IPS DF 6.9 (cell line): ENCODE measurements at regions not wholly inside any gene's neighbourhood (a gene's known extent, or its start where the extent isn't known, plus 50 kb on each side); places are given as distances from the start of the nearest gene placed in this dataset.
"Not testable (repeated sequence)": the region's sequence is repeated elsewhere in the genome, so short reads cannot be mapped to it uniquely, and the experiment has no call there.

Experiments used
- DNase-seq: peaks from one replicate; pipeline ENCODE4 v3.0.0-alpha.2; 2013; ENCODE audit warnings: low read depth, low spot score
- H3K27ac ChIP-seq: one replicate; pipeline ENCODE4 v1.5.1; 2013; ENCODE audit warnings: low read length, control low read depth
- H3K27me3 ChIP-seq: 2 replicates; pipeline ENCODE4 v1.6.1; 2013; ENCODE audit warnings: mild to moderate bottlenecking, low read length; ENCODE audit not compliant: control insufficient read depth, insufficient read depth
- H3K36me3 ChIP-seq: 2 replicates; pipeline ENCODE4 v1.6.1; 2013; ENCODE audit warnings: low read length; ENCODE audit not compliant: control insufficient read depth, insufficient read depth
- H3K4me1 ChIP-seq: 2 replicates; pipeline ENCODE4 v1.6.1; 2013; ENCODE audit warnings: low read length; ENCODE audit not compliant: control insufficient read depth, insufficient read depth
- H3K4me3 ChIP-seq: 2 replicates; pipeline ENCODE4 v1.5.1; 2013; ENCODE audit warnings: mild to moderate bottlenecking, low read length
- H3K9me3 ChIP-seq: 2 replicates; pipeline ENCODE4 v1.6.1; 2013; ENCODE audit warnings: low read length, inconsistent platforms; ENCODE audit not compliant: control insufficient read depth, insufficient read depth
- WGBS: extraction: QIAGEN DNeasy Blood & Tissue Kit; methylation state at CpG from one replicate; pipeline ENCODE4 v1.1.7; 2013; ENCODE audit warnings: mixed read lengths, missing lambda C conversion rate; ENCODE audit not compliant: insufficient read length, insufficient coverage; 5-methylcytosine and 5-hydroxymethylcytosine counted together

- no CpG with 5 or more reads among the region's 4 CpGs for WGBS
- Histone ChIP-seq H3K27ac (no peak overlapping the region), H3K4me3 (no peak overlapping the region), H3K36me3 (no peaks in the 10 kb centered on the region), H3K9me3 (no peaks in the 10 kb centered on the region), H3K4me1 (peaks cover 3% of the 10 kb centered on the region; the same call in 1 of the 2 replicates), H3K27me3 (no peaks in the 10 kb centered on the region)
- no peak for DNase-seq
Measured at GRCh38 chr15:66635817-66636216, 66.2 kb upstream of the SMAD6 start.

GRCh38 chr15:66637044-66637443 lies 65.0 kb upstream of the SMAD6 start:
- not testable (repeated sequence) for DNase-seq, H3K4me3 ChIP-seq, H3K36me3 ChIP-seq, H3K9me3 ChIP-seq, H3K27me3 ChIP-seq, H3K4me1 ChIP-seq, H3K27ac ChIP-seq
- no CpG with 5 or more reads among the region's 9 CpGs for WGBS

- H3K27ac ChIP-seq: no peak overlapping the region
- WGBS: no CpG with 5 or more reads among the region's 6 CpGs
- no peak for DNase-seq
Measured at GRCh38 chr15:66638377-66638776, 63.7 kb upstream of the SMAD6 start.

GRCh38 chr15:66641485-66642315 lies 60.3 kb upstream of the SMAD6 start:
- no peak overlapping the region for H3K27ac ChIP-seq
- no peaks in the 10 kb centered on the region for H3K36me3 ChIP-seq
- H3K4me1 ChIP-seq: no peaks in the 10 kb centered on the region; the same call in 1 of the 2 replicates

More at GRCh38 chr15:66638377-66638776, 63.7 kb upstream of the SMAD6 start:
- peaks cover 3% of the 10 kb centered on the region; the same call in 1 of the 2 replicates for H3K4me1 ChIP-seq
- no peaks in the 10 kb centered on the region for H3K36me3 ChIP-seq
- no peaks in the 10 kb centered on the region for H3K9me3 ChIP-seq
- no peak overlapping the region for H3K4me3 ChIP-seq
- no peaks in the 10 kb centered on the region for H3K27me3 ChIP-seq

GRCh38 chr15:66642514-66642913 lies 59.5 kb upstream of the SMAD6 start:
- WGBS: no CpG with 5 or more reads among the region's 3 CpGs
- H3K9me3 ChIP-seq: no peaks in the 10 kb centered on the region
- no peaks in the 10 kb centered on the region for H3K27me3 ChIP-seq
- 0 out of 2 replicates have a peak, but pooled peaks cover 2% of the 10 kb centered on the region for H3K36me3 ChIP-seq
- H3K27ac ChIP-seq: no peak overlapping the region
- DNase-seq: no peak
- no peaks in the 10 kb centered on the region; the same call in 1 of the 2 replicates for H3K4me1 ChIP-seq
- no peak overlapping the region for H3K4me3 ChIP-seq

More at GRCh38 chr15:66641485-66642315, 60.3 kb upstream of the SMAD6 start:
- DNase-seq: no peak
- Histone ChIP-seq H3K4me3 (no peak overlapping the region), H3K27me3 (no peaks in the 10 kb centered on the region), H3K9me3 (no peaks in the 10 kb centered on the region)
- WGBS: no CpG with 5 or more reads among the region's 5 CpGs

- DNase-seq: no peak
- no peak overlapping the region for H3K4me3 ChIP-seq
- H3K27me3 ChIP-seq: no peaks in the 10 kb centered on the region
- no CpG with 5 or more reads among the region's 2 CpGs for WGBS
- no peaks in the 10 kb centered on the region for H3K9me3 ChIP-seq
- no peaks in the 10 kb centered on the region; the same call in 1 of the 2 replicates for H3K4me1 ChIP-seq
- H3K27ac ChIP-seq: no peak overlapping the region
- 0 out of 2 replicates have a peak, but pooled peaks cover 2% of the 10 kb centered on the region for H3K36me3 ChIP-seq
Measured at GRCh38 chr15:66643033-66643432, 59.0 kb upstream of the SMAD6 start.

- H3K36me3 ChIP-seq: 0 out of 2 replicates have a peak, but pooled peaks cover 2% of the 10 kb centered on the region
- no peak overlapping the region for H3K27ac ChIP-seq
- no CpG with 5 or more reads among the region's 13 CpGs for WGBS
- H3K4me1 ChIP-seq: no peaks in the 10 kb centered on the region; the same call in 1 of the 2 replicates
- no peaks in the 10 kb centered on the region for H3K27me3 ChIP-seq
- DNase-seq: no peak
- no peak overlapping the region for H3K4me3 ChIP-seq
- no peaks in the 10 kb centered on the region for H3K9me3 ChIP-seq
Measured at GRCh38 chr15:66644000-66644787, 57.8 kb upstream of the SMAD6 start.

- H3K27me3 ChIP-seq: no peaks in the 10 kb centered on the region
- no peaks in the 10 kb centered on the region; the same call in 1 of the 2 replicates for H3K4me1 ChIP-seq
- H3K27ac ChIP-seq: no peak overlapping the region
- no peak overlapping the region for H3K4me3 ChIP-seq
- 0 out of 2 replicates have a peak, but pooled peaks cover 2% of the 10 kb centered on the region for H3K36me3 ChIP-seq
- no CpG with 5 or more reads among the region's 5 CpGs for WGBS
- no peak for DNase-seq
- no peaks in the 10 kb centered on the region for H3K9me3 ChIP-seq
Measured at GRCh38 chr15:66644869-66645268, 57.2 kb upstream of the SMAD6 start.

- H3K36me3 ChIP-seq: 0 out of 2 replicates have a peak, but pooled peaks cover 2% of the 10 kb centered on the region
- no peak overlapping the region for H3K27ac ChIP-seq
- H3K4me3 ChIP-seq: no peak overlapping the region
- no peaks in the 10 kb centered on the region for H3K27me3 ChIP-seq
- no CpG with 5 or more reads among the region's 9 CpGs for WGBS
- H3K4me1 ChIP-seq: no peaks in the 10 kb centered on the region; the same call in 1 of the 2 replicates
- H3K9me3 ChIP-seq: no peaks in the 10 kb centered on the region
- no peak for DNase-seq
Measured at GRCh38 chr15:66646308-66646707, 55.7 kb upstream of the SMAD6 start.

GRCh38 chr15:66646799-66647198 lies 55.2 kb upstream of the SMAD6 start:
- no peaks in the 10 kb centered on the region; the same call in 1 of the 2 replicates for H3K4me1 ChIP-seq
- no peak for DNase-seq
- H3K27me3 ChIP-seq: no peaks in the 10 kb centered on the region
- no peaks in the 10 kb centered on the region for H3K9me3 ChIP-seq
- H3K27ac ChIP-seq: no peak overlapping the region
- no peak overlapping the region for H3K4me3 ChIP-seq
- H3K36me3 ChIP-seq: 0 out of 2 replicates have a peak, but pooled peaks cover 2% of the 10 kb centered on the region
